ENCODE measurements at regions not wholly inside any gene's neighbourhood (a gene's known extent, or its start where the extent isn't known, plus 50 kb on each side); places are given as distances from the start of the nearest gene placed in this dataset.

GRCh38 chr17:77451894-77452852, 311.4 kb downstream of the SEC14L1 start (continued):
- no peak for TF ChIP-seq AHDC1 (CRISPR knock-in tag; IDR thresholded peaks at IDR 0.05; ENCODE audit: borderline replicate concordance)
- no peak for TF ChIP-seq IRF2 (CRISPR knock-in tag; IDR thresholded peaks at IDR 0.05)
- no peak for TF ChIP-seq SMAD9 (CRISPR knock-in tag; IDR thresholded peaks at IDR 0.05)
- TF ChIP-seq SIX4 (CRISPR knock-in tag; IDR thresholded peaks at IDR 0.05) = no peak
- TF ChIP-seq CEBPG (CRISPR knock-in tag; IDR thresholded peaks at IDR 0.05) = no peak
- no peak for TF ChIP-seq ZNF484 (CRISPR knock-in tag; IDR thresholded peaks at IDR 0.05; ENCODE audit: borderline replicate concordance, low read depth)
- TF ChIP-seq SIN3A (IDR thresholded peaks at IDR 0.05; ENCODE audit: borderline replicate concordance, low read depth, low read length) = 0 out of 2 replicates have a peak, but pooled peaks have one; percentile 41
- no peak for TF ChIP-seq ZBTB1 (CRISPR knock-in tag; IDR thresholded peaks at IDR 0.05; ENCODE audit: borderline replicate concordance)
- 0 out of 2 replicates have a peak, but pooled peaks have one; percentile 6 for TF ChIP-seq ZBTB42 (CRISPR knock-in tag; IDR thresholded peaks at IDR 0.05)
- TF ChIP-seq RARA (CRISPR knock-in tag; IDR thresholded peaks at IDR 0.05) = no peak
- no peak for TF ChIP-seq TBP (CRISPR knock-in tag; IDR thresholded peaks at IDR 0.05)
- no peak for TF ChIP-seq PPARG (CRISPR knock-in tag; conservative IDR thresholded peaks at IDR 0.05)
- TF ChIP-seq CREBL2 (CRISPR knock-in tag; IDR thresholded peaks at IDR 0.05; ENCODE audit: borderline replicate concordance) = no peak
- TF ChIP-seq KLF6 (CRISPR knock-in tag; IDR thresholded peaks at IDR 0.05) = no peak
- TF ChIP-seq XRCC5 (optimal IDR thresholded peaks at IDR 0.05; ENCODE audit: low read length) = no peak
- TF ChIP-seq DPF2 (CRISPR knock-in tag; IDR thresholded peaks at IDR 0.05; ENCODE audit: borderline replicate concordance, low read depth) = no peak
- TF ChIP-seq ZFP37 (CRISPR knock-in tag; IDR thresholded peaks at IDR 0.05; ENCODE audit: borderline replicate concordance) = no peak
- TF ChIP-seq TOPORS (CRISPR knock-in tag; IDR thresholded peaks at IDR 0.05) = peak; percentile 94
- no peak for TF ChIP-seq HES4 (CRISPR knock-in tag; IDR thresholded peaks at IDR 0.05; ENCODE audit: borderline replicate concordance)
- no peak for TF ChIP-seq SMARCC2 (IDR thresholded peaks at IDR 0.05)
- no peak for TF ChIP-seq ZNF614 (CRISPR knock-in tag; IDR thresholded peaks at IDR 0.05; ENCODE audit: borderline replicate concordance)
- TF ChIP-seq GPN1 (CRISPR knock-in tag; IDR thresholded peaks at IDR 0.05; ENCODE audit: borderline replicate concordance) = no peak
- TF ChIP-seq HOXD1 (CRISPR knock-in tag; IDR thresholded peaks at IDR 0.05) = 0 out of 2 replicates have a peak, but pooled peaks have one; percentile 18
- no peak for TF ChIP-seq TEAD2 (CRISPR knock-in tag; IDR thresholded peaks at IDR 0.05)
- no peak for TF ChIP-seq HIVEP1 (CRISPR knock-in tag; IDR thresholded peaks at IDR 0.05)
- TF ChIP-seq CREB3 (CRISPR knock-in tag; IDR thresholded peaks at IDR 0.05) = no peak

All from HepG2 (cell line).